HepG2 (cell line): ENCODE measurements at regions not wholly inside any gene's neighbourhood (a gene's known extent, or its start where the extent isn't known, plus 50 kb on each side); places are given as distances from the start of the nearest gene placed in this dataset.
A peak's percentile ranks its signal among the peaks of the same experiment; 100 is the strongest.

ENCODE experiments used
- CCAR2 ChIP-seq: fragments of 200-400 bp; formaldehyde crosslinking; optimal IDR thresholded peaks from 2 replicates; pipeline ENCODE3; 2018; ENCODE audit warnings: low read depth, mild to moderate bottlenecking, low read length, moderate library complexity
- FOXC1 ChIP-seq: sonication (generic); formaldehyde crosslinking; IDR thresholded peaks from 2 replicates; pipeline ENCODE4 v1.8.0; 2022; ENCODE audit warnings: mild to moderate bottlenecking, missing genetic modification reagents, borderline replicate concordance
- GATA4 ChIP-seq: sonication (generic); IDR thresholded peaks from 2 replicates; pipeline ENCODE4 v1.6.1; 2016; ENCODE audit warnings: antibody characterized with exemption, low read depth, borderline replicate concordance
- HCFC1 ChIP-seq: fragments of 150-350 bp; IDR thresholded peaks from 2 replicates; pipeline ENCODE4 v1.6.1; 2014; ENCODE audit warnings: low read depth, low read length
- IKZF4 ChIP-seq: sonication (generic); formaldehyde crosslinking; IDR thresholded peaks from 2 replicates; pipeline ENCODE4 v1.5.1; 2020; ENCODE audit warnings: borderline replicate concordance, mild to moderate bottlenecking, low read depth, missing genetic modification reagents; ENCODE audit errors: not compliant biosample characterization
- MATR3 ChIP-seq: sonication (generic); formaldehyde crosslinking; IDR thresholded peaks from 2 replicates; pipeline ENCODE4 v1.4.0; 2020; ENCODE audit warnings: missing genetic modification reagents
- MED8 ChIP-seq: sonication (generic); formaldehyde crosslinking; IDR thresholded peaks from 2 replicates; pipeline ENCODE4 v1.8.1; 2023; ENCODE audit warnings: mild to moderate bottlenecking, missing genetic modification reagents; ENCODE audit not compliant: insufficient replicate concordance
- NFIB ChIP-seq: sonication (generic); formaldehyde crosslinking; IDR thresholded peaks from 2 replicates; pipeline ENCODE4 v1.9.0; 2021; ENCODE audit warnings: missing genetic modification reagents, mild to moderate bottlenecking, borderline replicate concordance
- SCMH1 ChIP-seq: sonication (generic); formaldehyde crosslinking; IDR thresholded peaks from 2 replicates; pipeline ENCODE4 v1.9.0; 2021; ENCODE audit warnings: missing genetic modification reagents, mild to moderate bottlenecking, borderline replicate concordance
- SKI ChIP-seq: fragments of 450-650 bp; IDR thresholded peaks from one replicate; pipeline ENCODE4 v1.6.1; 2018; ENCODE audit warnings: mild to moderate bottlenecking; ENCODE audit not compliant: partially characterized antibody
- SNRNP70 ChIP-seq: fragments of 200-400 bp; formaldehyde crosslinking; IDR thresholded peaks from 2 replicates; pipeline ENCODE4 v1.6.1; 2017; ENCODE audit warnings: mild to moderate bottlenecking, low read depth, low read length, moderate library complexity
- ZNF207 ChIP-seq: fragments of 450-650 bp; IDR thresholded peaks from 2 replicates; pipeline ENCODE4 v1.6.1; 2016; ENCODE audit warnings: antibody characterized with exemption, borderline replicate concordance
- ZNF317 ChIP-seq: sonication (generic); formaldehyde crosslinking; IDR thresholded peaks from 2 replicates; pipeline ENCODE4 v1.5.0; 2020; ENCODE audit warnings: mild to moderate bottlenecking, missing genetic modification reagents
- ZNF468 ChIP-seq: sonication (generic); formaldehyde crosslinking; IDR thresholded peaks from 2 replicates; pipeline ENCODE4 v1.8.0; 2022; ENCODE audit warnings: mild to moderate bottlenecking, moderate library complexity, missing genetic modification reagents
- ZNF670 ChIP-seq: sonication (generic); formaldehyde crosslinking; IDR thresholded peaks from 2 replicates; pipeline ENCODE4 v1.8.0; 2022; ENCODE audit warnings: mild to moderate bottlenecking, missing genetic modification reagents, borderline replicate concordance
- TF ChIP-seq, protein P1 (sequence below): sonication (generic); formaldehyde crosslinking; IDR thresholded peaks from 2 replicates; pipeline ENCODE4 v1.4.0; 2020; ENCODE audit warnings: missing genetic modification reagents
- TF ChIP-seq, protein P2 (sequence below): sonication (generic); formaldehyde crosslinking; conservative IDR thresholded peaks from 2 replicates; pipeline ENCODE4 v1.8.0; 2022; ENCODE audit warnings: mild to moderate bottlenecking, moderate library complexity, missing genetic modification reagents
- TF ChIP-seq, protein P3 (sequence below): sonication (generic); formaldehyde crosslinking; IDR thresholded peaks from 2 replicates; pipeline ENCODE4 v1.8.1; 2023; ENCODE audit warnings: mild to moderate bottlenecking, missing genetic modification reagents
- TF ChIP-seq, protein P4 (sequence below): sonication (generic); formaldehyde crosslinking; IDR thresholded peaks from 2 replicates; pipeline ENCODE4 v1.8.0; 2022; ENCODE audit warnings: missing genetic modification reagents, mild to moderate bottlenecking, inconsistent platforms, borderline replicate concordance

DNA sequence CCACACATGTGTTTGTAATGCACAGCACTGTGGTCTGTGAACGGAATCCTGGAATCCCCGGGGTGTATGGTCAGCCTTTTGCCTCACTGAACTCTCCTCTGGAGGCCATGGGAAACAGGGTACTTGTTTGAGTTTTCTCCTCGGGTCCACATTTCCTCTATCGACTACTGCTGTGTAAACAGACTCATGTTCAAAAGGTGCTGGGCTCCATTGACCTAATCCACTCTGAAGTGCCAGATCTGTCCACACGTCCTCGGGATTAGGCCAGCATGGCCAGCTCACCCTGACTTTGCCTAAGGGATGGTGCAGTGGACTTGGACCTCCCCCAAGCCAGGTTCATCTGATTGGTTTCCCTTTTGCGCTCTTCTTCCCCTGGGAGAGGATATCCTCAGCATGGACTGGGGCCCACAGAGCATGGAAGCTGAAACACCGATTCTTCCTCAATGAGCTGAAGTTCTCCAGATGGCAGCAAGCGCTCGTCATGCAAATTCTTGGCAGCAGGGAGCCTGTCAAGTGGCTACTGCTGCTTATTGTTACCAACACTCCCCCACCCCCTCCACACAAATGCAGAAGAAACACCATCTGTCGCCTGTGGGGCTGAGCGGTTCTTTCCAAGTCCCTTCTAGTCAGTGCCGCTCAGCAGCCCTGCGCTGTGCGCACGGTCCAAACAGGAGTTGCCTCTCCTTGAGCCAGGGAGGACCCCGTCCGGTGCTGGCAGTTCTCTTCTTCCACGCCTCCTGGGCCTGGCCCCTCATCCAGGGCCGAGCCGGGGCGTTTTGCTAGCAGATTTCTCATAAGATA, 292.6 kb upstream of the MARCKS start (continued):
- TF ChIP-seq, protein P1, sequence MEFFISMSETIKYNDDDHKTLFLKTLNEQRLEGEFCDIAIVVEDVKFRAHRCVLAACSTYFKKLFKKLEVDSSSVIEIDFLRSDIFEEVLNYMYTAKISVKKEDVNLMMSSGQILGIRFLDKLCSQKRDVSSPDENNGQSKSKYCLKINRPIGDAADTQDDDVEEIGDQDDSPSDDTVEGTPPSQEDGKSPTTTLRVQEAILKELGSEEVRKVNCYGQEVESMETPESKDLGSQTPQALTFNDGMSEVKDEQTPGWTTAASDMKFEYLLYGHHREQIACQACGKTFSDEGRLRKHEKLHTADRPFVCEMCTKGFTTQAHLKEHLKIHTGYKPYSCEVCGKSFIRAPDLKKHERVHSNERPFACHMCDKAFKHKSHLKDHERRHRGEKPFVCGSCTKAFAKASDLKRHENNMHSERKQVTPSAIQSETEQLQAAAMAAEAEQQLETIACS (CRISPR knock-in tag) = no peak
- no peak for TF ChIP-seq MATR3 (CRISPR knock-in tag)
- TF ChIP-seq, protein P2, sequence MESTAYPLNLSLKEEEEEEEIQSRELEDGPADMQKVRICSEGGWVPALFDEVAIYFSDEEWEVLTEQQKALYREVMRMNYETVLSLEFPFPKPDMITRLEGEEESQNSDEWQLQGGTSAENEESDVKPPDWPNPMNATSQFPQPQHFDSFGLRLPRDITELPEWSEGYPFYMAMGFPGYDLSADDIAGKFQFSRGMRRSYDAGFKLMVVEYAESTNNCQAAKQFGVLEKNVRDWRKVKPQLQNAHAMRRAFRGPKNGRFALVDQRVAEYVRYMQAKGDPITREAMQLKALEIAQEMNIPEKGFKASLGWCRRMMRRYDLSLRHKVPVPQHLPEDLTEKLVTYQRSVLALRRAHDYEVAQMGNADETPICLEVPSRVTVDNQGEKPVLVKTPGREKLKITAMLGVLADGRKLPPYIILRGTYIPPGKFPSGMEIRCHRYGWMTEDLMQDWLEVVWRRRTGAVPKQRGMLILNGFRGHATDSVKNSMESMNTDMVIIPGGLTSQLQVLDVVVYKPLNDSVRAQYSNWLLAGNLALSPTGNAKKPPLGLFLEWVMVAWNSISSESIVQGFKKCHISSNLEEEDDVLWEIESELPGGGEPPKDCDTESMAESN (CRISPR knock-in tag) = peak; percentile 36; the same call in 1 of the 2 replicates
- TF ChIP-seq ZNF468 = no peak
- peak; percentile 18; the same call in 1 of the 2 replicates for TF ChIP-seq FOXC1 (CRISPR knock-in tag)
- TF ChIP-seq SKI = peak; percentile 36
- TF ChIP-seq, protein P3, sequence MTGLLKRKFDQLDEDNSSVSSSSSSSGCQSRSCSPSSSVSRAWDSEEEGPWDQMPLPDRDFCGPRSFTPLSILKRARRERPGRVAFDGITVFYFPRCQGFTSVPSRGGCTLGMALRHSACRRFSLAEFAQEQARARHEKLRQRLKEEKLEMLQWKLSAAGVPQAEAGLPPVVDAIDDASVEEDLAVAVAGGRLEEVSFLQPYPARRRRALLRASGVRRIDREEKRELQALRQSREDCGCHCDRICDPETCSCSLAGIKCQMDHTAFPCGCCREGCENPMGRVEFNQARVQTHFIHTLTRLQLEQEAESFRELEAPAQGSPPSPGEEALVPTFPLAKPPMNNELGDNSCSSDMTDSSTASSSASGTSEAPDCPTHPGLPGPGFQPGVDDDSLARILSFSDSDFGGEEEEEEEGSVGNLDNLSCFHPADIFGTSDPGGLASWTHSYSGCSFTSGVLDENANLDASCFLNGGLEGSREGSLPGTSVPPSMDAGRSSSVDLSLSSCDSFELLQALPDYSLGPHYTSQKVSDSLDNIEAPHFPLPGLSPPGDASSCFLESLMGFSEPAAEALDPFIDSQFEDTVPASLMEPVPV (CRISPR knock-in tag) = no peak
- peak; percentile 69 for TF ChIP-seq IKZF4 (CRISPR knock-in tag)
- no peak for TF ChIP-seq CCAR2
- TF ChIP-seq SNRNP70 = no peak
- TF ChIP-seq ZNF670 = peak; percentile 80; the same call in 1 of the 2 replicates
- no peak for TF ChIP-seq GATA4
- TF ChIP-seq HCFC1 = no peak
- TF ChIP-seq, protein P4, sequence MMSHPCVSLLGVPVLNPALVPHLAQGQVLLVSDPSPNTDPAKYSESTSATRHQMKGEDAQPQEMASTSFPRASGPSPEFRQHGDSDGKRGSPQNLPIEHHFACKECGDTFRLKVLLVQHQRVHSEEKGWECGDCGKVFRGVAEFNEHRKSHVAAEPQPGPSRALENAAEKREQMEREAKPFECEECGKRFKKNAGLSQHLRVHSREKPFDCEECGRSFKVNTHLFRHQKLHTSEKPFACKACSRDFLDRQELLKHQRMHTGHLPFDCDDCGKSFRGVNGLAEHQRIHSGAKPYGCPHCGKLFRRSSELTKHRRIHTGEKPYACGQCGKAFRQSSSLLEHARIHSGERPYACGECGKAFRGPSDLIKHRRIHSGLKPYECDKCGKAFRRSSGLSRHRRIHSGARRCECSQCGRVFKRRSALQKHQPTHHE (CRISPR knock-in tag) = 0 out of 2 replicates have a peak, but pooled peaks have one; percentile 37
- no peak for TF ChIP-seq SCMH1
- TF ChIP-seq NFIB (CRISPR knock-in tag) = no peak
- no peak for TF ChIP-seq ZNF317 (CRISPR knock-in tag)
- no peak for TF ChIP-seq ZNF207
- no peak for TF ChIP-seq MED8 (CRISPR knock-in tag)
